SK-MEL-5 (cell line): ENCODE measurements at regions not wholly inside any gene's neighbourhood (a gene's known extent, or its start where the extent isn't known, plus 50 kb on each side); places are given as distances from the start of the nearest gene placed in this dataset.

Experiments
- DNase-seq: peaks from one replicate; pipeline ENCODE4 v3.0.0-alpha.2; 2016; ENCODE audit warnings: low read depth, low spot score
- in situ Hi-C: cut with HindIII; loops from 2 replicates; pipeline ENCODE4 v1.10.0; 2016; ENCODE audit warnings: low sequenced_read_pairs, high pct_unique_total_duplicates, low pct_unique_long_range_greater_than_20kb

DNA sequence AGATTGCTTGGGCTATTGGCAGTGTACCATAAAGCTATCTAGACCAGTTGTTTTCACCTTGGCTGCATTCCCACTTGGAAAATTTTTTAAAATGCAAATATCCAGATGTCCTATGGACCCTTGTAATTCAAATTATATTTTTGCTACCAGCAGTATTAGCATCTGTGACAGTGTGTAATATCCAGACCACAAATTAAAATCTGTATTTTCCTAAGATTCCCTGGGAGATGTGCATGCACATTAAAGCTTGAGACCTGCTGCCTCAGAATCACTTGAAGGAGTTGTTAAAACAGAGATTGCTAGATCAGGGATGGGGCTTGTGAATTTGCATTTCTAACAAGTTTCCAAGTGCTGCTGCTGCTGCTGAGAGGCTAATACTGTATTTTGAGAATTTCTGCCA is 381.2 kb upstream of the PDE4D start:
- in situ Hi-C loops, result no loop called here
- DNase-seq, result no peak

DNA sequence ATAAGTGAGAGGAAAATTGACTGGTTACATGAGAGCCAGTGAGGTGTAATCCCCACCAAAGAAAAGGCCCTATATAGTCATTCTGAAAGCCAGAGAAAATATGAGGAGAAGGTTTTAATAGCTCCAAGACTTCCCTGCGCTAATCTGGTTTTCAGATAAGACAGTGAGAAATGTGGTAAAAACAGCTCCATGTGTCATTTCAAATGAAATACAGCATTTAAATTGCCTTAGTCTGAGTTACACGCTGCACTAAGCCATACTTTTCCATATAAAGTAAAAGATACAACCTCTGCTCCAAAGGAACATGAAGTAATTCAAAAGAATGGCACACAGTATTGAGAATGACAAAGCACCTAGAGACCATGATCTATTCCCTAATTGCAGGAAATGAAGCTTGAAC is 378.0 kb upstream of the PDE4D start:
- in situ Hi-C loops, result no loop called here
- no peak for DNase-seq

DNA sequence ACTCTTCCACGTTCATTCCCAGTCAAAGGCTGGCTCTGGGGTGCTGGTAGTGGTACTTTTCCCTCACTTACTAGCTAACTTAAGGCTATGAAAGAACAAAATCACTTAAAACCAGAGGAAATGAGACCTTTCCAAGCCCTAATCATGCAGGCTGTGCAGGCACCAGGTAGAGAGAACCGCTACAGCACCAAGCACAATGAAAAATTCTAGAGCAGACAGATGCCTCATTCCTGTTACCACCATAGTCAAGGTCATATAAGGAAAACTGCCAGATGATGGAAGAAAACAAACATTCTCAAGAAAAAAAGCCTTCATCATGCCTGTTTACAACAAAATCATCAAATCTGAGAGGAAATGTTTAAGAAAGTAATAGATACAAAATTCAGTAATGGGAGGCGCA is 374.4 kb upstream of the PDE4D start:
- in situ Hi-C loops, result no loop called here
- no peak for DNase-seq

DNA sequence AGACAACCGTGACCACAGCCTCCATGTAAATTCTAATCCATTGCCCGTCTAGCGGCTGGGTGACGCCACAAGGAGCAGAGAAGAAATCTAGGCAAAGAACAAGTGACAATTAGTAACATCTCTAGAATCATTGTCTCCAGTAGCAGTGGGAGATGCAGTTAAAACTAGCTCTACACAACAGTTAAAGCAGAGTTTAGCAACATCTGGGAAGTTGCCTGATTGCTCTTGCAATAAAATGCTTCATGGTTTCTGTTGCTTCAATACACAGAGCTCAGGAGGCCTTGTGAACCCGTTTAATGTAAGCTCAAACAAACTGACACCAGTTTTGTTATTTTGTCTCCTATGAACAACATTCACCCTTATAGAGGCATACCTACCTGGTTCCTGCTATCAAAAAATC is 369.8 kb upstream of the PDE4D start:
- no peak for DNase-seq
- in situ Hi-C loops, result no loop called here

DNA sequence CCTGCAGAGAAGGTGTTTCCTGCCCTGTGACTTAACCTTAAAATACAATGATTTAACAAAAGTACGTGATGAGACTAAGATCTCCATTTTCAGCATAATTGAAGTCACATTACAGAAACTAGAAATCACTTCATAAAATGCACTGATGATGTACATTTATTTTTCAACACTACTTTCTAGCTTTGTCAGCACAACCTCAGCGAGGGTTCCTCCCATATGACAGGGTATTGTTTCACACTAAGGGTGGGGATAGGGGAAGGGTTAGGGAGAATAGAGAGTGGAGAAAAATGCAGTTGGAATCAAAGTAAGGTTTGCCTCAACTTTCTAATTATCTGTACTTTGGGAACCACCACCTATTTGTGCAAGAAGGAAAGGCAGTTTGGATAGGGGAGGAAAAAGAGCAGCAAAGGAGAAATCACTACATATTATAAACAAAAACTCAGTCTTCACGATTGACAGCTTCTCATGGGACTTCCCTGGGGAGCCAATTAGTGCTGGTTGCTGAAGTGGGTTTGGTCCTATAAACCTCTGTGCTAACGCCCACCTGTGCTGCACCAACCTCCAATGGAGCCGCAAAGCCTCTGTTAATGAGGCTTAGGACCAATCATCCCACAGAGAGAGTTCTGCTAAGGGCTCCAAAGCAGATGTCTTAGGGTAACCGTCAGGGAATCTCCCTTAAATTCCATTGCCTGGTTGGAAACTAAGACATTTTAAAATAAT is 369.2 kb upstream of the PDE4D start:
- in situ Hi-C loops, result no loop called here
- DNase-seq, result no peak

DNA sequence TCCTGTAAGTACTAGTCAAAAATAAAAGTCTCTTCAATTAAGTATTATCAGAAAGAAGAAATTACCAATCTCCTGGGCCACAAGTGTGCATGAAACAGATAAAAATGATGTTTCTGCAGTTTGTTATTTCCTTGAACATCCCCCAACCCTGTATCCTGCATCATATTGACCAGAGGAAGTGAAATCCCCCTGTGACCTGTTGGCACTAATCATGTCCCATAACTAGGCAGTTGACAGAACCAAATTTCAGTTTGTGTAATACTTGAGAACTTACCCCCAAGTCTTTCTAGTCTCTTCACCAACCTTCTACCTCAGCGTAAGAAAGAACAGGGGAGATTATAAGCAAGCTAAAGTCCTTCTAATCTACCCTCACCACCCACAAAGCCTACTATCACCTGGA is 368.2 kb upstream of the PDE4D start:
- no peak for DNase-seq
- in situ Hi-C loops, result no loop called here

DNA sequence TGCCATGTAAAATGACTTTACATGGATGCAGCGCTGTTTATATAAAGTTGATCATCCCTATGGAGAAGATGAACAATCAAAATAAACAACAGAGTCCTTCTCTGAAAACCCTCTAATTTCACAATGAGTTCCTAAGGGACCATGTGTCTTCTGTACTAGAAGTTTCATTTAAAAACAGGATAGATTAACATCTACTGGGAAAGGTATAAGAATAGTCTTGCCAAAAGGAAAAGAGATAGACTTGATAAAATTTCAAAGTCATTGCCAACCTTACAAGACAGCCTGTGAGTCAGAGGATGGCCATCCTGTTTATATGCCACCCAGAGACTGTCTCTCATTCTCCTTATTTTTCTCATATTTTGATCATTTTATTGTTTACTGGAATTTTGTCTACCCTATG is 367.1 kb upstream of the PDE4D start:
- in situ Hi-C loops, result no loop called here

DNA sequence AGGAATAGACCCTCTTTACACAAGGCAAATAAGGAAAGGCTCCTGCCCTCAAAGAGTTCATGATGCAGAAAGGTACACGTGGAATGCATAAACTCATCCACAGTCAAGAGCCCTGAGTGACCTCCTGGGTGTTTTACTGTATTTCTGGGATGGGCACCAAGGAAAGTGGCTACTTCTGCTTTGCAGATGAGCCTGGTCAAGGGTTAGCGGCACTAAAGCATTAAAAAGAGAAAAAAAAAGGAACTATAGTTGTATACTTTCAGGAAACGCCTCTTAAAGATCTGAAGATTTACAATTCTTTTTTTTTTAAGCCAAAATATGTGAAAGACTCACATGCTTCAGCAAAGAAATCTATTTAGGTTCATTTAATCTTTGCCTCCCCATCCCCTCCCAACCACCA is 366.2 kb upstream of the PDE4D start:
- in situ Hi-C loops, result no loop called here
- DNase-seq, result no peak

More for the DNA sequence above, 367.1 kb upstream of the PDE4D start:
- DNase-seq, result no peak

DNA sequence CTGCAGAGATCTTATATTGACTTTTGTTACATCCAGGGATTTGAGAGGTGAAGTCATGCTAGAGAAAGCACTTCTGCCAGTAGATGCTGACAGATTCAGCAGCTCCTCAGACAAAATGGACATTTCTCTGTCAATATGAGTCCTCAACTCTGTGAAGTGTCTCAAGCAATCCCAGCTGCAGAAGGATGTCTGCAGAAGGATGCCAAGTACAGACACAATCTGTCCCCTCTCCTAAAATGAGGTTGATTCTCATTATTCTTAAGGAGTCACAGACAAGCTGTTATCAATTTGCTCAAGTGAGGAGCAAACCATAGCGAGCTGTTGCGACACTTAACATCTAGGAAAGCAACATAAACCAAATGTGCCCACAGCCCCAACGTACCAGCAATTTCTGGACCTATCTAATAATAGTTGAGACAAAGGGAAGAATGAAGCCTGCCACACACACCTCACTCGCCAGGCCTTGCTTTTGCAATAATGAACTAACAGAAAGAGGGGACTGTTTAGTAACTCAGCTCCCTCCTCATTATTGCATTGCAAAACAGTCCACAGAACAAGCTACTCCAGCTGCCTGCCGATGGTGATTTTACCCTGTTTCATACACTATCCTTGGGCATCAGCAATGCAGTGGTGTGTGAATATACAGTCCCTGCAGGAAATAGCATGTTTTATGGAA is 364.2 kb upstream of the PDE4D start:
- in situ Hi-C loops, result no loop called here
- no peak for DNase-seq

DNA sequence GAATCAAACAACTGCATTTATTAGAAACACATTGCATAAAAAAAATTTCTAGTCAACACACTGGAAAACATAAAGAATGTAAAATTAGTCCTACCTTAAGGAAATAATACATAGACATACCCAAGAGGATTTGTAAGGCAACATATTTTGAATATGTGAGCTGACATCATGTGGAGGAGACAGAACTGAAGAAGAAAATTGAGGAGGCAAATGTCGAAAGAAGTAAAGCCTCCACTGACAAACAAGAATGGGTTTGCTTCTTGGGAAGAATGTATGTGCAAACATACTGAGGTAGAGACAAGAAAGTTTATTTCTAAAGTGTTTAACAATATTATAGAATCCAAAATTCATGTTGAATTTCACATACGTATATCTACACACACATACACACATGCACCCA is 363.0 kb upstream of the PDE4D start:
- in situ Hi-C loops, result no loop called here
- no peak for DNase-seq

DNA sequence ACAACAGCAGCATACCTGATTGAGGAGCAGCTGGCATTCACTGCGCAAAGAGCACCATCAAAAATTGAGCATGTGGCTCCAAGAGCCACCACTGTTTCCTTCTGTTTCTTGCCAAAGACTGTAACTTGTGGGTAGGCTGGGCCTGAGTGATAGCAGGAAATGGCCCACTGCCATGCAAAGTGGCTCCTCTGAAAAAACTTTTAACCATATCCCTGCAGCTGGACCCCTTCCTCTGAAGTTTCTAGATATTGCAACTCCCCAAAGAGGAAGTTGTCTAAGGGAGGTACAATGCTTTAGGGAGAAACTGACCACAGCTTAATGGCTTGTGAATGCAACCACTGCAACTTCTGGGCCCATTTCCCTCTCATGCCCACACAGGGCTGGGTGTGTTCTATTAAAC is 355.4 kb upstream of the PDE4D start:
- in situ Hi-C loops, result no loop called here
- DNase-seq, result no peak

DNA sequence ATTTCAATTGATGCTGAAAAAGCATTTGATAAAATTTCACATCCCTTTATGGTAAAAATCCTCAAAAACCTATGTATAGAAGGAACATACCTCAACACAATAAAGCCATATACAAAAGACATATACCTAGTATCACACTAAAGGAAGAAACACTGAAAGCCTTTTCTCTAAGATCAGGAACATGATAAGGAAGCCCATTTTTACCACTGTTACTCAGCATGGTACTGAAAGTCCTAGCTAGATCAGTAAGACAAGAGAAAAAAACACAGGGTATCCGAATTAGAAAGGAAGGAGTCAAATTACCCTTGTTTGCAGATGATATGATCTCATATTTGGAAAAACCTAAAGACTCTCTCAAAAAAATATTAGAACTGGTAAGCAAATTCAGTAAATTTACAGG is 350.2 kb upstream of the PDE4D start:
- in situ Hi-C loops, result no loop called here
- DNase-seq, result no peak

DNA sequence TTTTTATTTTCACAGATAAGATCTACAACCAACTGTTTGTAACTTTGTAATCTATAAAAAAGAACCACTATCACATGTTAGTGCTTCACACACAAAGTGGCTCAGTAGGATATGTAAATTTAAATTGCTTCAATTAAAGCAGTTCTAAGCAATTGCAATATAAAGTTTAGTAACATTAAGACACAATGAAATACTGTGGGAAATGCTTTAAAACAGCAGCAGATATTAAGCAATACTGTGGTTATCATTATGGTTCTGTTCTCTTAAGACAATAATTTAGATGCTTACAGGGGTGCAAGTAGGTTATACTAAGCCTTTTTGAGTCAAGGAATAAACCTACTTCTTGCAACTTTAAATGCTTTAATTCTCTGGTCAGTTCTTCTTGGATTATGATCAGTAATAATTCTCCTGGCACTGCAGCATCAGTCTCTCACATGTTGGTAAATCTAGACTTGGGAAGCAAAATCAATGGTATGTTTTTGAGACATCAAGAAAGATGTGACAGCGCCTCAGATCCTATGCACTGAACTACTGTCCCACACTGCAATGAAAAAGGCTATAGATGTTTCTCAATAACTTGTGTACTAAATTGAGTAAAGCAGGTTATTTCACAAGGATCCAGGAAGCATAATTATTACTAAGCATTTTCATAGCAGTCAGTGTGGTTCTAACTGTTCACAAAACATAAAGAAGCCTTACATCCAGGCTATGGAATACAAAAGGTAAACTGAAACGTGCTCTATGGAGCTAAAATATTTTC is 338.7 kb upstream of the PDE4D start:
- in situ Hi-C loops, result no loop called here
- DNase-seq, result no peak

DNA sequence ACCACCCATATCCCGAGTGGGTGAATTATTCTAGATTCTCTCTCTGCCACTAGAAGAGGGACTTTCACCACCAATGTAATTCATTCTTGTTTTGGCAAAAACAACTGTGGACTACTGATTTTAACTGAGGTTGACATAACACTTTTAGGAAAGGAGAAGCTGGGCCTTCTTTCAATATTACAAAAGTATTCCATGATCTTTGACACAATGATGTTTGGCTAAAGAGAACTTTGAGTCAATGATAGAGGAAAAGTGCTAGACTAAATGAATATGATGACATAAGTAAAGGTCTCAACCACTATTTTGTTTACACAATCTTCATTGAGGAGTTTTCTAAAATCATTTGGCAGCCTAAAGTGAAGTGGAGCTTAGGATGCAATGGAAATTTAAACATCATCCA is 336.9 kb upstream of the PDE4D start:
- in situ Hi-C loops, result no loop called here
- DNase-seq, result no peak

DNA sequence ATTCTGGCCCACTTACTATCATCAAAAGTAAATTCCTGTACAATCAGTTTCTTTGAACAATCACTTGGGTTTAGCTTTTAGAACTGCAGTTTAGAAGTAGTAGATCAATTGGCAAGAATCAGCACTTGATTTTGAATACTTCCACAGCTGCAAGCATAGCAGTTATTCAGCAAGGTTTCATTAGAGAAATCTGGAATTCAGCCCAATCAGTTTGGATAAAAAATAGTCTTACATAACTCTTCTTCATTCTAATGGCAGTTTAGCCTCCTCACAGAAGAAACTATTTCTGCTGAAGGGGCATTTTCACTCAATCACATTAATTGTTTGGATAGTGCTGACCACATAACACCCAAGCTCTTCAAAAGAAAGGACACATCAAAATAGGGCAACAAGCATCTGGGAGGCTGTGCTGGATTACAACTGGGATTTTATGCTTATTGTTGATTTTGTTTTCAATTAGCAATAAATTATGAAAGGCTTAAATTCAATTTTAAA is 336.2 kb upstream of the PDE4D start:
- in situ Hi-C loops, result no loop called here
- no peak for DNase-seq

DNA sequence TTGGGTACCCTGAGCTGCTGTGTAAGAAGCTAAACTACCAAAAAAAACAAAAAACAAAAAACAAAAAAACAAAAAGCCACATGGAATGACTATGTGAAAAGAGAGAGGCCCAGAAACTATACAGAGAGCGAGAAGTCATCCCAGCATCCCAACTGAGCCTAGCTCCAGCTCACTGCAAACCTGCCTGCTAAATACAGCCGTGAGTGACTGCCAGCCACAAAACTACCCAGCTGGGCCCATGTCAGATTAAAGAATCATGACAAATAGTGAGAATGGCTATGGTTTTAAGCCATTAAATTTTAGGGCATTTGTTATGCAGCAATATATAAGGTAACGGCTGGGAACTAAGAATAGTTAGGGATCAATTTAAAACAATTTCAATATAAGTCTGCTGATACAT is 335.1 kb upstream of the PDE4D start:
- DNase-seq, result no peak
- in situ Hi-C loops, result no loop called here

DNA sequence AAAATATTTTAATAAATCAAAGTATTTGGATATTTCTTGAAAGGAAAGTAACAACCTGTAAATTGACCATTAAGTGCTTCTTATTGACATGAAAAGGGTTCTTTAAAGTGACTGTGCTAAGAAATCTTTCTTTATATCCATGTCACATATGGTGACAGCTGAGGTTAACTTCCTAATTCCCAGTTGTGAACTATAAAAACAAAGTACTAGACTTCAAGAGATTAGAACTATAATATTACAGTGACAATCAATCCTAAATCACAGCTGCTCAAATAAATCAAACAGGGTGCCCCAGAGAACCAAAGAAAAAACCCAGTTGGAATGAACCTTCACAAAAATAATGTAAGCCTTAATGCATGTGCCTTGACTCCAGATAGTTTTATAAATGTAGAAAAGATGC is 332.6 kb upstream of the PDE4D start:
- no peak for DNase-seq
- in situ Hi-C loops, result no loop called here

DNA sequence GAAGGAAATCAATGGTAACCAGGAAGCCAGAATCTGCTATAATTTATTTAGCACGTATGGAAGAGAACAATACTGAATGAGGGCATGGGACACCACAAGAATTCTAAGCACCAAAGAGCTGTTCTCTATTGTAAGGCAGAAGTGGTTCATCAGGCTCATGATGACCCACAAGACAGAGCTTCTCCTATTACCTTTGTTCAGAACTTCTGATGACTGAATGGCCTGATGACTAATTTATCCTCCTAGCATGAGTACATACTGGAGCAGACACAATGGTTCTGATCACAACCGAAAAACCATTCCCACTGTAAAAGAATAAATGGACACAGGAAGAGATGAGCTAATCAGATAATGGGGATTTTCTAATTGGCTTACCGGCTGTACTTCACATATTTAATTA is 329.8 kb upstream of the PDE4D start:
- peak; percentile 87 for DNase-seq
- in situ Hi-C loops, result no loop called here

DNA sequence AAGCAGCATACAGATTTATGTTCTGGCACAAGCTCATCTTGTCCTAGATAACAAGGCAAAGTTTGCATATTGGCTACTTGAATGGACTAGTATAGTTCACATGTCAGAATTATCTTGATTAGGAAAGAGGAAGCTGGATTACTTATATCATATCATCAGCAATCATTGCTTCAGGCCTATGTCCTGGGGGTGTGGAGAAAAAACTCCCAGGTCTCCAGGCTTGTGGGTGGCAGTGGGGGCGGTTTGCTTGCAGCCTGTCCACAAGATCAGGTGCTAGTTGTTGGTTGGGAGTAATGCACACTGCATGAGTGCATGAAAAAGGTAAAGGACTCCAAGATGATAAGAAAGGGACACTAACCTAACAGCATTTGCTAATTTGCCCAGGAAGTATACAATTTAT is 326.4 kb upstream of the PDE4D start:
- in situ Hi-C loops, result no loop called here
- DNase-seq, result no peak
